Stimulated activated memory B cell treated with anti-CD40 and anti-IgM and Interleukin-4, amounts not matched to agents 10 μg/mL and 1 μg/mL and 100 μg/mL, for 72 hours (primary cell): ENCODE measurements at regions not wholly inside any gene's neighbourhood (a gene's known extent, or its start where the extent isn't known, plus 50 kb on each side); places are given as distances from the start of the nearest gene placed in this dataset.

ENCODE experiments used
- ATAC-seq: fragments of 150-1000 bp; cut with Tn5 transposase; 2 replicates; pipeline ENCODE4 v1.10.0; 2021
- H3K27ac Mint-ChIP-seq: one replicate; pipeline ENCODE4 v1.8.0; 2022; ENCODE audit warnings: mild to moderate bottlenecking, mixed read lengths
- H3K27me3 Mint-ChIP-seq: one replicate; pipeline ENCODE4 v1.8.0; 2022; ENCODE audit warnings: mixed read lengths
- H3K36me3 Mint-ChIP-seq: one replicate; pipeline ENCODE4 v1.8.0; 2022; ENCODE audit warnings: mixed read lengths
- H3K4me1 Mint-ChIP-seq: one replicate; pipeline ENCODE4 v1.8.0; 2022; ENCODE audit warnings: mixed read lengths
- H3K4me3 Mint-ChIP-seq: one replicate; pipeline ENCODE4 v1.8.0; 2022; ENCODE audit warnings: mild to moderate bottlenecking, moderate library complexity, mixed read lengths
- H3K9me3 Mint-ChIP-seq: one replicate; pipeline ENCODE4 v1.8.0; 2022; ENCODE audit warnings: mixed read lengths

- ATAC-seq: no peak
- H3K36me3 Mint-ChIP-seq: no peaks in the 10 kb centered on the region
- peaks cover 3% of the 10 kb centered on the region for H3K9me3 Mint-ChIP-seq
- no peak overlapping the region for H3K4me3 Mint-ChIP-seq
- H3K4me1 Mint-ChIP-seq: no peaks in the 10 kb centered on the region
- H3K27me3 Mint-ChIP-seq: no peaks in the 10 kb centered on the region
- no peak overlapping the region for H3K27ac Mint-ChIP-seq
Observed at GRCh38 chr4:23324021-23324690, 565.7 kb downstream of the PPARGC1A start.

- Mint-ChIP-seq H3K36me3 (no peaks in the 10 kb centered on the region), H3K27ac (no peak overlapping the region), H3K27me3 (no peaks in the 10 kb centered on the region), H3K4me1 (no peaks in the 10 kb centered on the region), H3K4me3 (no peak overlapping the region), H3K9me3 (peaks cover 5% of the 10 kb centered on the region)
- no peak for ATAC-seq
Observed at GRCh38 chr4:23323436-23323835, 566.4 kb downstream of the PPARGC1A start.

GRCh38 chr4:23322732-23323131 lies 567.1 kb downstream of the PPARGC1A start:
- no peaks in the 10 kb centered on the region for H3K4me1 Mint-ChIP-seq
- no peaks in the 10 kb centered on the region for H3K27me3 Mint-ChIP-seq
- no peak overlapping the region for H3K4me3 Mint-ChIP-seq
- no peaks in the 10 kb centered on the region for H3K36me3 Mint-ChIP-seq
- no peak overlapping the region for H3K27ac Mint-ChIP-seq
- peaks cover 5% of the 10 kb centered on the region for H3K9me3 Mint-ChIP-seq
- ATAC-seq: no peak

- H3K36me3 Mint-ChIP-seq: no peaks in the 10 kb centered on the region
- H3K4me1 Mint-ChIP-seq: no peaks in the 10 kb centered on the region
- no peak overlapping the region for H3K27ac Mint-ChIP-seq
- no peak for ATAC-seq
- no peaks in the 10 kb centered on the region for H3K27me3 Mint-ChIP-seq
- H3K9me3 Mint-ChIP-seq: peaks cover 5% of the 10 kb centered on the region
- H3K4me3 Mint-ChIP-seq: no peak overlapping the region
Observed at GRCh38 chr4:23320931-23321587, 568.8 kb downstream of the PPARGC1A start.

GRCh38 chr4:23312686-23313085 lies 577.2 kb downstream of the PPARGC1A start:
- H3K4me1 Mint-ChIP-seq: no peaks in the 10 kb centered on the region
- H3K4me3 Mint-ChIP-seq: no peak overlapping the region
- H3K9me3 Mint-ChIP-seq: peaks cover 3% of the 10 kb centered on the region
- ATAC-seq: no peak
- H3K27me3 Mint-ChIP-seq: no peaks in the 10 kb centered on the region
- H3K27ac Mint-ChIP-seq: no peak overlapping the region
- no peaks in the 10 kb centered on the region for H3K36me3 Mint-ChIP-seq

GRCh38 chr4:23311983-23312382 lies 577.9 kb downstream of the PPARGC1A start:
- no peak for ATAC-seq
- Mint-ChIP-seq H3K9me3 (peaks cover 3% of the 10 kb centered on the region), H3K4me1 (no peaks in the 10 kb centered on the region), H3K27ac (no peak overlapping the region), H3K4me3 (no peak overlapping the region), H3K36me3 (no peaks in the 10 kb centered on the region), H3K27me3 (no peaks in the 10 kb centered on the region)

GRCh38 chr4:23305026-23305425 lies 584.8 kb downstream of the PPARGC1A start:
- H3K4me3 Mint-ChIP-seq: no peak overlapping the region
- no peaks in the 10 kb centered on the region for H3K27me3 Mint-ChIP-seq
- ATAC-seq: no peak
- no peaks in the 10 kb centered on the region for H3K4me1 Mint-ChIP-seq
- H3K36me3 Mint-ChIP-seq: no peaks in the 10 kb centered on the region
- no peaks in the 10 kb centered on the region for H3K9me3 Mint-ChIP-seq
- H3K27ac Mint-ChIP-seq: no peak overlapping the region

- H3K4me1 Mint-ChIP-seq: no peaks in the 10 kb centered on the region
- no peaks in the 10 kb centered on the region for H3K36me3 Mint-ChIP-seq
- H3K9me3 Mint-ChIP-seq: peaks cover 4% of the 10 kb centered on the region
- H3K4me3 Mint-ChIP-seq: no peak overlapping the region
- no peak for ATAC-seq
- H3K27me3 Mint-ChIP-seq: no peaks in the 10 kb centered on the region
- no peak overlapping the region for H3K27ac Mint-ChIP-seq
Observed at GRCh38 chr4:23298371-23298770, 591.5 kb downstream of the PPARGC1A start.

- no peaks in the 10 kb centered on the region for H3K36me3 Mint-ChIP-seq
- ATAC-seq: no peak
- no peak overlapping the region for H3K27ac Mint-ChIP-seq
- no peaks in the 10 kb centered on the region for H3K27me3 Mint-ChIP-seq
- no peak overlapping the region for H3K4me3 Mint-ChIP-seq
- H3K9me3 Mint-ChIP-seq: peaks cover 4% of the 10 kb centered on the region
- H3K4me1 Mint-ChIP-seq: no peaks in the 10 kb centered on the region
Observed at GRCh38 chr4:23297327-23297726, 592.5 kb downstream of the PPARGC1A start.

GRCh38 chr4:23291139-23291538 lies 598.4 kb downstream of the GBA3 start:
- ATAC-seq: no peak
- Mint-ChIP-seq H3K4me3 (no peak overlapping the region), H3K36me3 (no peaks in the 10 kb centered on the region), H3K27ac (no peak overlapping the region), H3K27me3 (no peaks in the 10 kb centered on the region), H3K9me3 (peaks cover 2% of the 10 kb centered on the region), H3K4me1 (no peaks in the 10 kb centered on the region)

- H3K9me3 Mint-ChIP-seq: peaks cover 2% of the 10 kb centered on the region
- no peak for ATAC-seq
- no peaks in the 10 kb centered on the region for H3K36me3 Mint-ChIP-seq
- H3K27me3 Mint-ChIP-seq: no peaks in the 10 kb centered on the region
- H3K27ac Mint-ChIP-seq: no peak overlapping the region
- no peaks in the 10 kb centered on the region for H3K4me1 Mint-ChIP-seq
- no peak overlapping the region for H3K4me3 Mint-ChIP-seq
Observed at GRCh38 chr4:23290656-23291055, 597.9 kb downstream of the GBA3 start.

- Mint-ChIP-seq H3K27me3 (no peaks in the 10 kb centered on the region), H3K36me3 (no peaks in the 10 kb centered on the region), H3K27ac (no peak overlapping the region), H3K4me3 (no peak overlapping the region), H3K9me3 (peaks cover 3% of the 10 kb centered on the region), H3K4me1 (no peaks in the 10 kb centered on the region)
- no peak for ATAC-seq
Observed at GRCh38 chr4:23279377-23279986, 586.7 kb downstream of the GBA3 start.

GRCh38 chr4:23278845-23279244 lies 586.1 kb downstream of the GBA3 start:
- Mint-ChIP-seq H3K27ac (no peak overlapping the region), H3K4me1 (no peaks in the 10 kb centered on the region), H3K9me3 (peaks cover 3% of the 10 kb centered on the region), H3K27me3 (no peaks in the 10 kb centered on the region), H3K36me3 (no peaks in the 10 kb centered on the region), H3K4me3 (no peak overlapping the region)
- ATAC-seq: no peak

GRCh38 chr4:23276076-23276475 lies 583.3 kb downstream of the GBA3 start:
- Mint-ChIP-seq H3K36me3 (no peaks in the 10 kb centered on the region), H3K9me3 (peaks cover 3% of the 10 kb centered on the region), H3K27ac (no peak overlapping the region), H3K4me3 (no peak overlapping the region), H3K4me1 (no peaks in the 10 kb centered on the region), H3K27me3 (no peaks in the 10 kb centered on the region)
- ATAC-seq: no peak

GRCh38 chr4:23269566-23269965 lies 576.8 kb downstream of the GBA3 start:
- no peaks in the 10 kb centered on the region for H3K4me1 Mint-ChIP-seq
- no peaks in the 10 kb centered on the region for H3K27me3 Mint-ChIP-seq
- H3K9me3 Mint-ChIP-seq: peaks cover 7% of the 10 kb centered on the region
- no peak overlapping the region for H3K4me3 Mint-ChIP-seq
- ATAC-seq: no peak
- H3K27ac Mint-ChIP-seq: no peak overlapping the region
- no peaks in the 10 kb centered on the region for H3K36me3 Mint-ChIP-seq
